GM18907 (cell line): ENCODE measurements at regions not wholly inside any gene's neighbourhood (a gene's known extent, or its start where the extent isn't known, plus 50 kb on each side); places are given as distances from the start of the nearest gene placed in this dataset.

Experiments used
- ATAC-seq: cut with Tn5 transposase; IDR thresholded peaks from one replicate; pipeline ENCODE4 v1.9.1; 2021; ENCODE audit warnings: mild to moderate bottlenecking, moderate library complexity; ENCODE audit not compliant: unreplicated experiment

DNA sequence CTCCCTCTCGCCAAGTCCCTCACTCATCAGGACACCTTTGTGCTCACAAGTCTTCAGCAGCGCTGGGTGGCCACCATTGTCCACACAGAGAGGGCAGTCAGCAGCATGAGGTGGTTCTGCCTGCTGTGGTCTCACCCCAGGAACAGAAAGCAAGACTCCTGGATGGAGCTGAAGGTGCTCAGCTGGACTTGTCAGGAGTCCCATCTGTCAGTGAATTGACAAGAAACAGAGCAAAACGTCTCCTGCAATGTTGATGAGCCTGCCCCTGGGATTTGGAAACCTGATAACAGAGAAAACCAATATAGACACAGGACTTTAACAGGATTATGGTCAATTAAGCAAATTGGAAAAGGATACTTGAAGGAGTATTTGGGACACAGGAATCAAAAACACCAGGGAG, 122.2 kb upstream of the PRSS58 start:
- no peak for ATAC-seq

- no peak for ATAC-seq
Measured at GRCh38 chr7:142379201-142379885, 121.5 kb upstream of the PRSS58 start.

DNA sequence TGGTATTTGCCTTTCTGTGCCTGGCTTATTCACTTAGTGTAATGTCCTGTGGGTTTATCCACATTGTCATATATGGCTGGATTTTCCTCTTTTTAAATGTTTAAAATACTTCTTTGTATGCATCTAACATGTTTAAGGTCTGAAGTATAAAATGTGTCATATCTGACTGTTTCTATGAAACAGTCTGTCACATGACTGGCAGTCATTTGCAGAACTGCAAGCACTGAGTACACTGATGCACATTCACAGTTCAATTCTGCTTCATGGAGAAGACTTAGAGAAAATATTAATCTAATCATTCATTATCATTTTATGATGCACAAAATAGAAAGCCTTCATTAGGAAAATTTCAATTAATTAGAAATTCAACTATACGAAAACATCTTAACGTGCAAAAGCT, 119.7 kb upstream of the PRSS58 start:
- ATAC-seq, result no peak

- ATAC-seq, result no peak
Measured at GRCh38 chr7:142376356-142376997, 118.6 kb upstream of the PRSS58 start.

- ATAC-seq, result no peak
Measured at GRCh38 chr7:142375710-142376313, 118.0 kb upstream of the PRSS58 start.

- ATAC-seq, result no peak
Measured at GRCh38 chr7:142372727-142373126, 114.9 kb upstream of the PRSS58 start.

DNA sequence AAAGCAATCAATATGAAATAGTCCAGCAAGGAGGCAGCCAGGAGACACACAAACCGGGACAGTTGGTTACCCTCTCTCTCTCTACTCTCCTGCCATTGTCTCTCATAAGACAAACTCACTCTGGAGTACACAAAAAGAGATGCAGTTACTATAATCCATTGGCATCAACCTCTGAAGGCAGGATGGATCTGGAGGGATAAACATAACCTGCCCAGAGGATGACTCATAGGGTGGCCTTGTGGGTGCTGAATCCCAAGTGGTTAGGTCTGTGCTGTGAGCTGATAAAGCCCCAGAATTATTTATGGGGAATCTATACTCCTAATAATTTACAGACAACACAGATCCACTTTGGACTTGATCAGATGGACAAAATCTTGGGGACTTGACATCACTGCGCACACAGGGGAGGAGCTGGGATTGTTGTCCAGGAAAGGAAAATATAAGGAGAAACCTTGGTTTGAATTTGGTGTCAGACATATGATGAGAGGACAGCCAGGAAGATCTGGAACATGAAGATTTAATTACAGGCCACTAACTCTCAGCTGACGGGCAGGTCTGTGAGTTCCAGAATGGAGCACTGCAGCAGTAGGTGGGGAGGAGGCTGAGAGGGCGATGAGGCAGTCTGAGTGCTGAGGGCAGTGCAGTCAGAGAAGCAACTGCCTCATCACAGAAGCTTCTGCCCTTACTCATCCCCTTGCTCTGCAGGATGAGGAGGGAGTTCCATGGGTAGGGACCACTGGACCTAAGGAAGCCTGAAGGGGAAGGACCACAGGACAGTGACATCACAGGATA, 113.9 kb upstream of the PRSS58 start:
- no peak for ATAC-seq

DNA sequence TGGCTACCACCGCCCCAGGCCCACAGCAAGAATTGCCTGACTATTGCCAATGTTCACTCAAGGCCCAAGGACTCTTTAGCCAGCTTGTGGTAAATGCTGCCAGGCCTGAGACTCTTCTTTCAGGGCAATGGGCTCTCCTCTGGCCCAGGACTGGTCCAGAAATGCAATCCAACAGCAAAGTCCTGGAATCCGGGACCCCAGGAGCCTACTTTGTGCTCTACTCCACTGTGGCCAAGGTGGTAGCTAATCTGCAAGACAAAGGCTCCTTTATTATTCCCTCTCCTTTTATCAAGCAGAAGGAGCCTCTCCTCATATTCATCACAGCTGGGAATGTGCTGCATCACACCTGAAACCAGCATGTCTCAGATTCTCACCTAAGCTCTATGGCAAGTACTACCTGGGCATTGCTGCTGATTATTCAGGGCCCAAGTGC, 107.6 kb upstream of the PRSS58 start:
- no peak for ATAC-seq

DNA sequence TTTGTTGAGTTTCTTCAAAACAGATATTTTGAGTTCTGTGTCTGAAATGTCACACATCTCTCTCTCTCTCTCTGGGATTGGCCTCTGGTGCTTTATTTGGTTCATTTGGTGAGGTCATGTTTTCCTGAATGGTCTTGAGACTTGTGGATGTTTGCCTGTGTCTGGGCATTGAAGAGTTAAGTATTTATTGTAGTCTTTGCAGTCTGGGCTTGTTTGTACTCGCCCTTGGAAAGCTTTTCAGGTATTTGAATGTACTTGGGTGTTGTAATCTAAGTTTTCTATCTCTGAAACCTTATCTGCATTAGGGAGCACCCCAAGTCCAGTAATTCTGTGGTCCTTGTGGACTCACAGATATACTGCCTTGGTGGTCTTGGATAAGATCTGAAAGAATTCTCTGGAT, 106.7 kb upstream of the PRSS58 start:
- ATAC-seq, result no peak

- no peak for ATAC-seq
Measured at GRCh38 chr7:142362349-142362748, 104.5 kb upstream of the PRSS58 start.

- no peak for ATAC-seq
Measured at GRCh38 chr7:142359694-142360279, 101.9 kb upstream of the PRSS58 start.

- ATAC-seq, result peak; percentile 89
Measured at GRCh38 chr7:142357953-142358520, 100.2 kb upstream of the PRSS58 start.

GRCh38 chr7:142356166-142356565, 98.3 kb upstream of the PRSS58 start:
- ATAC-seq, result no peak

DNA sequence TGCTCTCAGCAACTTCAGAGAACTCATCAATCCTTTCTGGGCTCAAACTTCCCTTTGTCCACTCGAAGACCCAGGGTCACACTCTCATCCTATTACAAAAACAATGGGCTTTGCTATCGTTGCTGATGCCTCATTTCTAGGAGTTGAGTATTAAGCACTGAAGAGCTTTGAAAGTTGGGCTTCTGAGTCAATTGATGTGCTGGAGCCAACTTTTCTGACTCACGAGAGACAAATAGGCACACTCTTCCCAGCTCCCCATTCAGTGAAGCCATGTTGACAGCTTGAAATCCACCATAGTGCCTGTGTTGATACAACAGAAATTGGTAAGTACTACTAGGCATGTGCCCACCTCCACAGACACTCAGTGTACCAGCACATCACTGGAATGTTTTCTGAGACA, 97.5 kb upstream of the PRSS58 start:
- no peak for ATAC-seq

GRCh38 chr7:142353147-142354060, 95.5 kb upstream of the PRSS58 start:
- ATAC-seq, result no peak

- ATAC-seq, result no peak
Measured at GRCh38 chr7:142352543-142352942, 94.7 kb upstream of the PRSS58 start.

- ATAC-seq, result no peak
Measured at GRCh38 chr7:142351145-142351544, 93.3 kb upstream of the PRSS58 start.

DNA sequence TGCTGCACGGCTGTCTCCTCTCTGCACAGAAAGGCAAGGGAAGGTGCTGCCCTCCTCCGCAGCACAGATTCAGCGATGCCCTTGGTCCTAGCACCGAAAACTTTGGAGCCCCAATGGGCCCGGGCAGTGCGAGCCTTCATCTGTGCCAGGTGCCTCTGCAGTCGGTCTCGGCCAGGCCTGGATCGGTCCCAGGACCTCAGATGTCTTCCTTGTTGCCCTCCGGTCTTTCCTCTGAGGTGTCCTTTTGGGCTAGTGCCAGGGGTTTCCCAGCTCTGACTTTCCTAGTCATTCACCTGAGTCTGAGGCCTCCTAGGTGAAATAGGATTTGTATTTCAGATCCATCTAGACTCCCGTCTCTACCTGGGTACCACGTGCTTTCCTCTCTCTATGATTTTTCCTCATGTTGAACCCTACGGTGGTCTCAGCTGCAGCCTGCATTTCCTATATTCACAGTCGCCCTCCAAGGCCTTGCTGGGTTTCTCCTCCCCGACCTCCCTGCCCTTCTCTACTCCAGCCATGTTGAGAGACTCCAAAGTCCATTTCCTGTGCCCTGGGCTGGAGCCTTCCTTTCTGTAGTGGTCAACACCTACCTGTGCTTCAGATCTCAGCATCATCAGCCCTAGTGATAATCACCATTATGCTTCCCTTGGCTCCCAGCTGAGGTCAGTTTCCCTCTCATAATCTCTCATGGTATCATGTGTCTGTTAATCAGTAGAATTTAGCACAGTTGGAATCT, 92.0 kb upstream of the PRSS58 start:
- ATAC-seq, result no peak

GRCh38 chr7:142348921-142349405, 91.1 kb upstream of the PRSS58 start:
- no peak for ATAC-seq
